ENCODE measurements at regions not wholly inside any gene's neighbourhood (a gene's known extent, or its start where the extent isn't known, plus 50 kb on each side); places are given as distances from the start of the nearest gene placed in this dataset.
"Not testable (repeated sequence)": the region's sequence is repeated elsewhere in the genome, so short reads cannot be mapped to it uniquely, and the experiment has no call there.

DNA sequence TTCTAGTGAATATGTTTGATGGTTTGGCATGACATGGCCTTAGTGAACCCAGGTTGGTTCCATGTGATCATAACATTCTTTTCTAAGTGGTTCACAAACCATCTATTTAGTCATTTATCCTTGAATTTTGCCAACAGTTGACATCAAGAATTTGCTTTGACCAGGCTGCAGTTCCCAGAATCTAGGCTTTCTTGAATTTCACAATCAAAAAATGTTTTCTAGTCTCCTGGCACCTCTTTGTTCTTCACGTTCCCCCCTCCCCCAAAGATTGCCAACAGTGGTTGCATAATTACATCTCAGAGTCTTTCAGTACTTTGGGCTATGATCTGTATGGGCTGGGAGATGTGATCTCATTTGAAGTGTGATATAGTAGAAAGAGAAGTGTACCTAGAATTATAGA is 124.0 kb downstream of the GATA6 start:
- DNase-seq (ENCODE audit: extremely low read depth, low read depth): no peak
- TF ChIP-seq, protein P1, sequence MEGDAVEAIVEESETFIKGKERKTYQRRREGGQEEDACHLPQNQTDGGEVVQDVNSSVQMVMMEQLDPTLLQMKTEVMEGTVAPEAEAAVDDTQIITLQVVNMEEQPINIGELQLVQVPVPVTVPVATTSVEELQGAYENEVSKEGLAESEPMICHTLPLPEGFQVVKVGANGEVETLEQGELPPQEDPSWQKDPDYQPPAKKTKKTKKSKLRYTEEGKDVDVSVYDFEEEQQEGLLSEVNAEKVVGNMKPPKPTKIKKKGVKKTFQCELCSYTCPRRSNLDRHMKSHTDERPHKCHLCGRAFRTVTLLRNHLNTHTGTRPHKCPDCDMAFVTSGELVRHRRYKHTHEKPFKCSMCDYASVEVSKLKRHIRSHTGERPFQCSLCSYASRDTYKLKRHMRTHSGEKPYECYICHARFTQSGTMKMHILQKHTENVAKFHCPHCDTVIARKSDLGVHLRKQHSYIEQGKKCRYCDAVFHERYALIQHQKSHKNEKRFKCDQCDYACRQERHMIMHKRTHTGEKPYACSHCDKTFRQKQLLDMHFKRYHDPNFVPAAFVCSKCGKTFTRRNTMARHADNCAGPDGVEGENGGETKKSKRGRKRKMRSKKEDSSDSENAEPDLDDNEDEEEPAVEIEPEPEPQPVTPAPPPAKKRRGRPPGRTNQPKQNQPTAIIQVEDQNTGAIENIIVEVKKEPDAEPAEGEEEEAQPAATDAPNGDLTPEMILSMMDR (IDR thresholded peaks at IDR 0.05; ENCODE audit: low read depth, low read length, missing control alignments): no peak
- H3K4me3 ChIP-seq (replicated peaks; ENCODE audit: low read depth, low read length): no peak overlapping the region

DNA sequence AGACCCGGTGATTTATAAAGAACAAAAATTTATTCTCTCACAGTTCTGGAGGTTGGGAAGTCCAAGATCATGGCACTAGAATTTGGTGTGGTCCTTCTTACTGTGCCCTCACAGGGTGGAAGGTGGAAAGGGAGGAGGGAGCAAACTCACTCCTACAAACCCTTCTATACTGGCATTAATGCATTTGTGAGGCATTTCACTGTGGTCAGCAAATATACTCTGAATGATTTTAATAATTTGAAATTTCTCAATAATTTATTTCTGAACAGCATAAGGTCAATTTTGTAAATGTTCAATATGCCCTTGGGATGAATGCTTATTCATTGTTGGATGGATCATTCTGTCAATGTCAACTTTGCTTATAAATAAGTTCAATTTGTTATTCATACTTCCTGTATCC is 120.6 kb downstream of the GATA6 start:
- no peak overlapping the region for H3K4me3 ChIP-seq (replicated peaks; ENCODE audit: low read depth, low read length)
- TF ChIP-seq, protein P1 (IDR thresholded peaks at IDR 0.05; ENCODE audit: low read depth, low read length, missing control alignments): no peak
- DNase-seq (ENCODE audit: extremely low read depth, low read depth): no peak

DNA sequence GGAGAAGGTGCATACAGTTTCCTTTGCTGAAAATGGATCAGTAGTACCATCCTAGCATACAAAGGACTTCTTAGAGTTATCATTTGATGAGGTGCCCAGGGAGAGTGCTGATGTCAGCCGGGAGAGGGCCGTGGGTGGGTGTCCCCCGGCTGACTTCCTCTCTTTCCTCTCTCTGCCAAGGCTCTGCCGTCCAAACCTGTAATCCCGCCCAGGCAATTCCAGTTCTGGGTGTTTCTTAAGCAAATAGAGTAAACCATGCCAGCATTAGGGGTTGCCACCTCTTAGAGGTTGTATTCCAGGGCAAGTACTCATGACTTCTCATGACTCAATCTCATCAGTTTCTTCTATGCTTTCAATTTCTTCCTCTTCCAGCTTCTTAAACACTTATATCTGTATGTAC is 117.2 kb downstream of the GATA6 start:
- TF ChIP-seq, protein P1 (IDR thresholded peaks at IDR 0.05; ENCODE audit: low read depth, low read length, missing control alignments): no peak
- no peak for DNase-seq (ENCODE audit: extremely low read depth, low read depth)

DNA sequence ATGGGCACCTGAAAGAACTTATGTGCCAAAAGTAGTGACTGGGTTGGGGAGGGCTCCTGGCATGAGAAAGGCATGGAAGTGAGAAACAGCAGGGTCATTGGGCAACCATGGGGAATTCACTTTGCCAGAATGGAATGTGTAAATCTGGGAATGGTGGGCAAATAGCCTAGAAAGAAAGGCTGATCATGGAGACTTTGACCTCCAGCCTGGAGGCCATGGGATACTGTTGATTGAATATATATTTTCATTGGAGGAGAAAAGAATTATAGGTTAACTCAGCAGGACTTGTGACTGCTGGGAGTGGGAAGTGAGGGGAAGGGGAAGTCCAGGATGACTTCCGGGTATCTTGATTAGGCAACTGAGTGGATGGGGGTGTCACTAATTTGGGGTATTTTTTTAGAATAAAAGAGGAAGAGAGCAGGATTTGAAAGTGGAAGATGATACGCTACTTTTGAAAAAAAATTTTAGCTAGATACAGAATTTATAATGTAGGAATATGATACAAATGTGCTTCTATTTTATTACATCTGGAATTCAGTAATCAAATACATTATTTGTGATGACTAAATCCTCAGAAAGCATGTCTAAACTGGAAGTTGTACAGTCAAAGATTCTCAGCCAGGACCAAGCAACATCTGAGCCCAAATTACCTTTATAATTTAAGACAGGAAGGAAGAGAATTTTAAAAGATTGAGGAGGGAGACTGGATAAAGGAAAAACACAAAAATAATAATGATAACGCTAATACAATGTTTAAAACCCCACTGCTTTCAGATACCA is 116.2 kb downstream of the GATA6 start:
- H3K4me3 ChIP-seq (replicated peaks; ENCODE audit: low read depth, low read length): no peak overlapping the region
- DNase-seq (ENCODE audit: extremely low read depth, low read depth): no peak
- TF ChIP-seq, protein P1 (IDR thresholded peaks at IDR 0.05; ENCODE audit: low read depth, low read length, missing control alignments): no peak

More for the DNA sequence above, 117.2 kb downstream of the GATA6 start:
- no peak overlapping the region for H3K4me3 ChIP-seq (replicated peaks; ENCODE audit: low read depth, low read length)

DNA sequence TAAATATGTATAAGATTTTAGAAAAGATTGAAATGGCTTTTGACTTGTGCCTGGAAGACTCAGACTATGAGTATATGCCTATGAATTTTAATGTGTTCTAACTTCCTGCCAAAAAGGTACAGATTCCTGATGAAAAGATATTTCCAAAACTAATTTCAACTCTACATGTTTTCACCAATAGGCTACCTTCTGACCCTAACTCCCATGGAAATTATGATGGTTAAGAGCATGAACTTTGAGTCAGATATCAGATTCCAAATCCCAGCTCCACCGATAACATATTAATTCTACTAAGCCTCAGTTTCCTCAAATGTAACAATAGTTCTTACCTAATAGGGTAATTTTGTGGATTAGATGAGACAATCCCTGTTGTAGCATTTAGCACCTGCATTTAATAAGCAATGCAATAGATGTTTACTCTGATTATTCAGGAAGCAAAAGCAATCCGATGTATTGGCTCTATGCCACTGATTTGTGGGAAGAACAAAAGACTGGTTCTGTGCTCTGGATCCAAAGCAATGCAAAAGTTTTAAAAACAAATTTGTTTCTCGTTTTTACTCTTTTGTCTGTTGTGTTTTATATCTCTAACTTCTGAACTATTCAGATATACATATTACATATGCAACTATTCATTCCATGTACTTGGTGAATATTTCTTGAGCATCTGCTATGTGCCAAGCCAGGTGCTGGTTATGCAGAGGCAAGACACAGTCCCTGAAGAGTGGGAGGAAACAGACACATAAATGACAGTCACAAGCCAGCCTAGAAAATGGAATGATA is 115.4 kb downstream of the GATA6 start:
- no peak for DNase-seq (ENCODE audit: extremely low read depth, low read depth)
- no peak overlapping the region for H3K4me3 ChIP-seq (replicated peaks; ENCODE audit: low read depth, low read length)
- TF ChIP-seq, protein P1 (IDR thresholded peaks at IDR 0.05; ENCODE audit: low read depth, low read length, missing control alignments): no peak

DNA sequence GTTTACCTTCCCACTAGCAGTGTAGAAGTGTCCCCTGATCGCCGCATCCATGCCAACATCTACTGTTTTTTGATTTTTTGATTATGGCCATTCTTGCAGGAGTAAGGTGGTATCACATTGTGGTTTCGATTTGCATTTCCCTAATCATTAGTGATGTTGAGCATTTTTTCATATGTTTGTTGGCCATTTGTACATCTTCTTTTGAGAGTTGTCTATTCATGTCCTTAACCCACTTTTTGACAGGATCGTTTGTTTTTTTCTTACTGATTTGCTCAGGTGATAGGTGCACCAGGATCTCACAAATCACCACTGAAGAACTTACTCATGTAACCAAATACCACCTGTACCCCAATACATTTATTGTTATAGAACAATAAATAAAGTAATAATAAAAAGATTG is 114.5 kb downstream of the GATA6 start:
- not testable (repeated sequence) for DNase-seq (ENCODE audit: extremely low read depth, low read depth); H3K4me3 ChIP-seq (replicated peaks; ENCODE audit: low read depth, low read length)

DNA sequence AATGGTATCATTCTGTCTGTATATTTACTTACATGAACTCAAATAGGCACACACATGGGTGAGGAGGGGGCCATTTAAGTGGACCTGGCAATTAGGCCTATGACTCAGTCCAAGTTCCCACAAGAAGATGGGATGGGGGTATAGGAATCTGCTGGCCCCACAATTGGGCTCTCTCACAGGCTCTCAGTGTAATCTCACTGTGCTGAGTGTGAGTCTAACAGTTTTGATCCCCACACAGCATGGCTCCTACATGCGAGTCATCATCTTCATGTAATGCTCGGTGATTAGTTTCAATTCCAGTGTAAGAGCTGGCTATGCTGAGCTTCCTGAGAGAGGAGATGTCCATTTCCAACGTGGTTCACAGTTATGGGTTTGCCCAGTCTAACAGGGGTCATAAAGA is 114.0 kb downstream of the GATA6 start:
- TF ChIP-seq, protein P1 (IDR thresholded peaks at IDR 0.05; ENCODE audit: low read depth, low read length, missing control alignments): no peak
- DNase-seq (ENCODE audit: extremely low read depth, low read depth): no peak

More for the DNA sequence above, 114.0 kb downstream of the GATA6 start:
- no peak overlapping the region for H3K4me3 ChIP-seq (replicated peaks; ENCODE audit: low read depth, low read length)
